Ovary (tissue), 7 donors: ENCODE measurements at regions not wholly inside any gene's neighbourhood (a gene's known extent, or its start where the extent isn't known, plus 50 kb on each side); places are given as distances from the start of the nearest gene placed in this dataset.
"Not testable (repeated sequence)": the region's sequence is repeated elsewhere in the genome, so short reads cannot be mapped to it uniquely, and the experiment has no call there.

Source experiments
- DNase-seq, 5 donors: peaks; one replicate each; pipeline ENCODE4 v3.0.0-alpha.2; 2019 to 2020
- H3K27ac ChIP-seq, 2 donors: fragments of 200-600 bp; one replicate each; pipeline versions ENCODE4 v1.5.1 to v1.8.0; 2019 to 2022
- H3K27me3 ChIP-seq: fragments of 200-600 bp; one replicate; pipeline ENCODE4 v1.8.0; 2022
- H3K36me3 ChIP-seq: fragments of 200-600 bp; sonication (generic); one replicate; pipeline ENCODE4 v1.5.1; 2019
- H3K4me1 ChIP-seq: one replicate; pipeline ENCODE4 v1.8.1; 2013; ENCODE audit warnings: mild to moderate bottlenecking, moderate library complexity; ENCODE audit not compliant: insufficient read depth
- H3K4me3 ChIP-seq: fragments of 200-600 bp; sonication (generic); one replicate; pipeline ENCODE4 v1.5.1; 2017
- H3K9me3 ChIP-seq, 2 donors: fragments of 200-600 bp in 1 of 2; sonication (generic) in 1 of 2; one replicate each; pipeline versions ENCODE4 v1.5.1 to v1.8.1; 2013 to 2019; ENCODE audit warnings: mild to moderate bottlenecking in 1 of 2, moderate library complexity in 1 of 2
- CTCF ChIP-seq, 3 donors: fragments of 450-650 bp in 2 of 3; fragments of 200-600 bp in 1 of 3; IDR thresholded peaks; one replicate each; pipeline versions ENCODE4 v1.5.1 to v1.8.0; 2016 to 2022; ENCODE audit warnings: antibody characterized with exemption in 3 of 3, mild to moderate bottlenecking in 1 of 3
- EP300 ChIP-seq: sonication (generic); formaldehyde crosslinking; IDR thresholded peaks from one replicate; pipeline ENCODE4 v1.6.1; 2017; ENCODE audit warnings: antibody characterized with exemption
- POLR2A ChIP-seq: fragments of 450-650 bp; IDR thresholded peaks from one replicate; pipeline ENCODE4 v1.6.1; 2017; ENCODE audit warnings: antibody characterized with exemption, mild to moderate bottlenecking, moderate library complexity
- WGBS, 3 donors: extraction: QIAGEN DNeasy Blood & Tissue Kit in 1 of 3; methylation state at CpG; one replicate each; pipeline versions ENCODE4 v1.1.5 to v1.1.7; 2013 to 2017; 5-methylcytosine and 5-hydroxymethylcytosine counted together
- intact Hi-C, 4 donors: fragments of 100-400 bp; cut with DNase I; formaldehyde crosslinking; loops; one replicate each; pipeline versions ENCODE4 v1.11.0 to v1.15.1; 2022 to 2023
- donor health status: DM: no; HTN: no; CAD: no; lungs with moderate emphysema.
- donor health status: DM: no; HTN: no; CAD: no.
- donor health status: Bipolar disorder and iron deficiency.
- donor health status: DM: no; HTN: no; CAD: no.
- donor health status: DM: yes; HTN: yes; CAD: no.

- no peak overlapping the region for H3K4me3 ChIP-seq
- no peaks in the 10 kb centered on the region for H3K4me1 ChIP-seq
- no peaks in the 10 kb centered on the region for H3K27me3 ChIP-seq
- 65 to 68% (median 66%) methylated on average over 8 of the region's 8 CpGs for WGBS, 3 donors
- no peak overlapping the region for H3K27ac ChIP-seq
- intact Hi-C loops, result no loop called here
- no peaks in the 10 kb centered on the region for H3K9me3 ChIP-seq
- DNase-seq, result no peak
- TF ChIP-seq POLR2A (no peak), EP300 (no peak), CTCF (IDR thresholded peaks at IDR 0.05) (no peak)
- H3K36me3 ChIP-seq, result no peaks in the 10 kb centered on the region
Observed at GRCh38 chr1:233722212-233722979, 108.5 kb downstream of the KCNK1 start.

- whole genome bisulfite sequencing, 3 donors, result 85 to 91% (median 89%) methylated on average over 6 of the region's 6 CpGs
- TF ChIP-seq EP300 (no peak), CTCF (IDR thresholded peaks at IDR 0.05) (no peak), POLR2A (no peak)
- no peak for DNase-seq
- Histone ChIP-seq H3K4me1 (no peaks in the 10 kb centered on the region), H3K27ac (no peak overlapping the region), H3K36me3 (no peaks in the 10 kb centered on the region), H3K9me3 (no peaks in the 10 kb centered on the region), H3K4me3 (no peak overlapping the region), H3K27me3 (no peaks in the 10 kb centered on the region)
- intact Hi-C loops, result no loop called here
Observed at GRCh38 chr1:233723387-233723786, 109.5 kb downstream of the KCNK1 start.

GRCh38 chr1:233724131-233724631 is 110.3 kb downstream of the KCNK1 start:
- H3K27me3 ChIP-seq, H3K9me3 ChIP-seq, H3K36me3 ChIP-seq, DNase-seq, H3K4me3 ChIP-seq, intact Hi-C loops, H3K4me1 ChIP-seq, H3K27ac ChIP-seq: not testable (repeated sequence)
- WGBS, 3 donors, result 83 to 96% (median 92%) methylated on average over 10 of the region's 10 CpGs

GRCh38 chr1:233725423-233725822 is 111.5 kb downstream of the KCNK1 start:
- WGBS, 3 donors, result 86 to 92% (median 87%) methylated on average over 9 of the region's 9 CpGs
- no peak overlapping the region for H3K27ac ChIP-seq

More at GRCh38 chr1:233725423-233725822, 111.5 kb downstream of the KCNK1 start:
- Histone ChIP-seq H3K9me3 (no peaks in the 10 kb centered on the region), H3K27me3 (no peaks in the 10 kb centered on the region), H3K36me3 (no peaks in the 10 kb centered on the region), H3K4me3 (no peak overlapping the region), H3K4me1 (no peaks in the 10 kb centered on the region)
- intact Hi-C loops, result no loop called here
- no peak for DNase-seq
- no peak for TF ChIP-seq POLR2A
- no peak for TF ChIP-seq CTCF (IDR thresholded peaks at IDR 0.05)
- TF ChIP-seq EP300, result no peak
